Prostate gland (tissue), 2 donors: ENCODE measurements at regions not wholly inside any gene's neighbourhood (a gene's known extent, or its start where the extent isn't known, plus 50 kb on each side); places are given as distances from the start of the nearest gene placed in this dataset.

Experiments
- CTCF ChIP-seq, 4 experiments: fragments of 200-600 bp in 2 of 4; fragments of 450-650 bp in 2 of 4; sonication (generic) in 2 of 4; IDR thresholded peaks; 1 replicate in 3 of 4; 2 replicates in 1 of 4; pipeline ENCODE4 v1.5.1; 2016 to 2019; ENCODE audit warnings: antibody characterized with exemption in 4 of 4, mild to moderate bottlenecking in 2 of 4, moderate library complexity in 2 of 4
- POLR2A ChIP-seq: fragments of 450-650 bp; IDR thresholded peaks from one replicate; pipeline ENCODE4 v1.6.1; 2016; ENCODE audit warnings: antibody characterized with exemption, mild to moderate bottlenecking
- POLR2AphosphoS5 ChIP-seq: sonication (generic); formaldehyde crosslinking; IDR thresholded peaks from one replicate; pipeline ENCODE4 v1.6.1; 2017; ENCODE audit warnings: antibody characterized with exemption

- TF ChIP-seq CTCF (IDR thresholded peaks at IDR 0.05), result no peak
- TF ChIP-seq POLR2AphosphoS5, result no peak
- TF ChIP-seq POLR2A, result no peak
Measured at GRCh38 chr6:101230866-101231265, 162.6 kb upstream of the GRIK2 start.
